SU-DHL-6 (cell line): ENCODE measurements at regions not wholly inside any gene's neighbourhood (a gene's known extent, or its start where the extent isn't known, plus 50 kb on each side); places are given as distances from the start of the nearest gene placed in this dataset.

Source experiments
- CTCF ChIP-seq: fragments of 200-600 bp; sonication (generic); IDR thresholded peaks from one replicate; pipeline ENCODE4 v1.5.1; 2017; ENCODE audit warnings: antibody characterized with exemption, mild to moderate bottlenecking, low read length, moderate library complexity; ENCODE audit not compliant: insufficient read depth, poor library complexity, severe bottlenecking
- EZH2phosphoT487 ChIP-seq: fragments of 200-600 bp; sonication (generic), shearing (Covaris generic); conservative IDR thresholded peaks from 2 replicates; pipeline ENCODE4 v1.6.1; 2018; ENCODE audit warnings: mild to moderate bottlenecking, antibody characterized with exemption, low read length, moderate library complexity, mixed read lengths

GRCh38 chr3:193869221-193870201, 266.4 kb upstream of the HES1 start:
- TF ChIP-seq CTCF, result no peak
- TF ChIP-seq EZH2phosphoT487, result no peak
